Neural crest cell (in vitro differentiated cells): ENCODE measurements at regions not wholly inside any gene's neighbourhood (a gene's known extent, or its start where the extent isn't known, plus 50 kb on each side); places are given as distances from the start of the nearest gene placed in this dataset.
A peak's percentile ranks its signal among the peaks of the same experiment; 100 is the strongest.
"Not testable (repeated sequence)": the region's sequence is repeated elsewhere in the genome, so short reads cannot be mapped to it uniquely, and the experiment has no call there.

Experiments
- DNase-seq: peaks from one replicate; pipeline ENCODE4 v3.0.0; 2021; ENCODE audit warnings: low read depth, mixed read lengths, low spot score
- H3K27ac Mint-ChIP-seq: one replicate; pipeline ENCODE4 v1.8.0; 2021; ENCODE audit warnings: mild to moderate bottlenecking, mixed read lengths; ENCODE audit not compliant: unreplicated experiment
- H3K27me3 Mint-ChIP-seq: 2 replicates; pipeline ENCODE4 v1.8.0; 2021; ENCODE audit warnings: low read depth, mild to moderate bottlenecking, mixed read lengths
- H3K36me3 Mint-ChIP-seq: 2 replicates; pipeline ENCODE4 v1.8.0; 2021; ENCODE audit warnings: low read depth, mild to moderate bottlenecking, mixed read lengths
- H3K4me1 Mint-ChIP-seq: 2 replicates; pipeline ENCODE4 v1.8.0; 2021; ENCODE audit warnings: mixed read lengths
- H3K4me3 Mint-ChIP-seq: one replicate; pipeline ENCODE4 v1.8.0; 2021; ENCODE audit warnings: mild to moderate bottlenecking, mixed read lengths
- H3K9me3 Mint-ChIP-seq: 2 replicates; pipeline ENCODE4 v1.8.0; 2021; ENCODE audit warnings: mixed read lengths
- TF ChIP-seq, protein P1 (sequence below): fragments of 200-600 bp; sonication (generic); conservative IDR thresholded peaks from 2 replicates; pipeline ENCODE4 v1.5.0; 2021; ENCODE audit warnings: antibody characterized with exemption, mild to moderate bottlenecking

DNA sequence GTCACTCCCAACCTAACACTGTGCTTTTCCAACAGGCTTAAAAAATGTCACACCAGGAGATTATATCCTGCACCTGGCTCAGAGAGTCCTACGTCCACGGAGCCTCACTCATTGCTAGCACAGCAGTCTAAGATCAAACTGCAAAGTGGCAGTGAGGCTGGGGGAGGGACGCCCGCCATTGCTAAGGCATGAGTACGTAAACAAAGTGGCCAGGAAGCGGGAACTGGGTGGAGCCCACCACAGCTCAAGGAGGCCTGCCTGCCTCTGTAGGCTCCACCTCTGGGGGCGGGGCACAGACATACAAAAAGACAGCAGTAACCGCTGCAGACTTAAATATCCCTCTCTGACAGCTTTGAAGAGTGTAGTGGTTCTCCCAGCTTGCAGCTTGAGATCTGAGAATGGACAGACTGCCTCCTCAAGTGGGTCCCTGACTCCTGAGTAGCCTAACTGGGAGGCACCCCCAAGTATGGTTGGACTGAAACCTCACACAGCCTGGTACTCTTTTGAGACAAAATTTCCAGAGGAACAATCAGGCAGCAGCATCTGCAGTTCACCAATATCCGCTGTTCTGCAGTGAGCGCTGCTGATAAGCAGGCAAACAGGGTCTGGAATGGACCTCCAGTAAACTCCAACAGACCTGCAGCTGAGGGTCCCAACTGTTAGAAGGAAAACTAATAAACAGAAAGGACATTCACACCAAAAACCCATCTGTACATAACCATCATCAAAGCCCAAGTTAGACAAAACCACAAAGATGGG lies 2986.4 kb upstream of the OR11H1 start:
- H3K36me3 Mint-ChIP-seq, H3K4me1 Mint-ChIP-seq, H3K9me3 Mint-ChIP-seq, H3K4me3 Mint-ChIP-seq, H3K27me3 Mint-ChIP-seq, H3K27ac Mint-ChIP-seq, DNase-seq: not testable (repeated sequence)

DNA sequence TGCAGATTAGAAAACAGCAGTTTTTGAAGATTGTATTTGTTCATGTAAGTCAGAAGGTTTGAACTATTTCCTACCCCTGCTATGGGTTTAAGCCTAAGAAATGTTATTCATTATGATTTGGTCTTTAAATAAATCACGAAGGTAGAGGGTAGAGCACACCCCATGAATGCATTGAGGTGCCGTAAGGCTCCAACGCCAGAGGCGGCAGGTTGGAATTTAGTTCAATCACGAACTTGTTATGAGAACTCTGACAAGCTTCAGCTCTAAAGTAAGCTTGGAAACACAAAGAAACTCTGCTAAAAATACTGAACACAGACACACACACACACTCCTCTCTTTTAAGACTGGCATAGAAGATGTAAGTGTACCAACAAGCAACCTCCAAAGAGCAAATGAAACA lies 2974.6 kb upstream of the OR11H1 start:
- DNase-seq, H3K9me3 Mint-ChIP-seq, H3K4me3 Mint-ChIP-seq, H3K27me3 Mint-ChIP-seq, H3K36me3 Mint-ChIP-seq, H3K27ac Mint-ChIP-seq, H3K4me1 Mint-ChIP-seq: not testable (repeated sequence)

DNA sequence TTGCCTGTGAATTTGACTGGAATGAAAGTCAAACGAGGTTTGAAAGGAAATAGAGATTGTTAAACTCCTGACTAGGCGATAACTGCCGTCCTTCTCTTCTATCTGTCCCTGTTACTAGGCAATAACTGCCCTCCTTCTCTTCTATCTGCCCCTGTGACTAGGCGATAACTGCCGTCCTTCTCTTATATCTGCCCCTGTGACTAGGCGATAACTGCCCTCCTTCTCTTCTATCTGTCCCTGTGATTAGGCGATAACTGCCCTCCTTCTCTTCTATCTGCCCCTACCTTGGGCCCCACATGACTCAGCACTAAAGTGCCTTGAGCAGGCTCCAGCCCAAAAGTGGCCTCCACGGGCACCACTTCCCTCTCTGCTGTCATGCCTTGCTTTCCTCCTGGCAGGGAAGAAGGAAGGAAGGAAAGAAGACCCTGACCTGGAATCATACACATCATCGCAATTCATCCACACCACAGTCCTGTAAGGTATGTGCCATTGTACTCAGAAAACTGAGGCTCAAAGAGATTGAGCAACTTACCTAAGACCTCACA lies 2973.3 kb upstream of the OR11H1 start:
- not testable (repeated sequence) for DNase-seq, H3K4me1 Mint-ChIP-seq, H3K9me3 Mint-ChIP-seq, H3K36me3 Mint-ChIP-seq, H3K27ac Mint-ChIP-seq, H3K4me3 Mint-ChIP-seq, H3K27me3 Mint-ChIP-seq

DNA sequence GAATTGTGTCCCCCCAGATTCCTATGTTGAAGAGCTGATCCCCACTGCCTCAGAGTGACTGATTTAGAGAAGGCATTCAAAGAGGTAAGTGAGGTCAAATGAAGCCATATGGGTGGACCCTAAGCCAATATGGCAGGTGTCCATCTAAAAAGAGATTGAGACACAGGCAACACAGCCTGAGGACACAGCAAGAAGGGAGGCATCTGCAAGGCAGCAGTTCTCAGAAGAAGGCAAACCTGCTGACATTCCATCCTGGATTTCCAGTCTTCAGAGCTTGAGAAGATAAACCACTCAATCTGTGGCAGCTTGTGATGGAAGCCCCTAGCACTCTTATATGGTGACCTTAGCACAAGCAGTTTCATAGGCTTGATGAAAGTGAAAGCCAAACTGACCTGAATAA lies 2956.5 kb upstream of the OR11H1 start:
- not testable (repeated sequence) for DNase-seq, H3K4me1 Mint-ChIP-seq, H3K4me3 Mint-ChIP-seq, H3K27me3 Mint-ChIP-seq, H3K36me3 Mint-ChIP-seq, H3K27ac Mint-ChIP-seq, H3K9me3 Mint-ChIP-seq

DNA sequence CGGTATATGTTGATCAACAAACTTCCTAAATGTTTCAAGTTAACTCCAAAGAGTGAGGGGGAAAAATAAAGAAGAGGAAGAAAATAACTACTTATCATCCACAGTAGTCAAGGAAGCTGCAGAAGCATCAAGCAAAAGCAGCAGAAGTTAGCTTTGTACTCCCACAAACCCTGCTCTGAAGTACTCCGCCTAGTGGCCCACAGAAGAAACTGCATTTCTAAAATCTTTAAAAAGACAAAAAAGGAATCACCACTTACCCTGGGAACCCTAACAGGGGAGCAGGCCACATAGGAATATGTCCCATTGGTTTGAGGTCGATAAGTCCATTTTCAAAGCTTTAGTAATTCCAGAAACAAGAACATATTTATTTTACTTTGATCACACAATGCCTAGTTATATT lies 2948.3 kb upstream of the OR11H1 start:
- TF ChIP-seq, protein P1, sequence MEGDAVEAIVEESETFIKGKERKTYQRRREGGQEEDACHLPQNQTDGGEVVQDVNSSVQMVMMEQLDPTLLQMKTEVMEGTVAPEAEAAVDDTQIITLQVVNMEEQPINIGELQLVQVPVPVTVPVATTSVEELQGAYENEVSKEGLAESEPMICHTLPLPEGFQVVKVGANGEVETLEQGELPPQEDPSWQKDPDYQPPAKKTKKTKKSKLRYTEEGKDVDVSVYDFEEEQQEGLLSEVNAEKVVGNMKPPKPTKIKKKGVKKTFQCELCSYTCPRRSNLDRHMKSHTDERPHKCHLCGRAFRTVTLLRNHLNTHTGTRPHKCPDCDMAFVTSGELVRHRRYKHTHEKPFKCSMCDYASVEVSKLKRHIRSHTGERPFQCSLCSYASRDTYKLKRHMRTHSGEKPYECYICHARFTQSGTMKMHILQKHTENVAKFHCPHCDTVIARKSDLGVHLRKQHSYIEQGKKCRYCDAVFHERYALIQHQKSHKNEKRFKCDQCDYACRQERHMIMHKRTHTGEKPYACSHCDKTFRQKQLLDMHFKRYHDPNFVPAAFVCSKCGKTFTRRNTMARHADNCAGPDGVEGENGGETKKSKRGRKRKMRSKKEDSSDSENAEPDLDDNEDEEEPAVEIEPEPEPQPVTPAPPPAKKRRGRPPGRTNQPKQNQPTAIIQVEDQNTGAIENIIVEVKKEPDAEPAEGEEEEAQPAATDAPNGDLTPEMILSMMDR: peak; percentile 30
- not testable (repeated sequence) for H3K27ac Mint-ChIP-seq, H3K27me3 Mint-ChIP-seq, H3K4me1 Mint-ChIP-seq, H3K9me3 Mint-ChIP-seq, H3K4me3 Mint-ChIP-seq, DNase-seq, H3K36me3 Mint-ChIP-seq

DNA sequence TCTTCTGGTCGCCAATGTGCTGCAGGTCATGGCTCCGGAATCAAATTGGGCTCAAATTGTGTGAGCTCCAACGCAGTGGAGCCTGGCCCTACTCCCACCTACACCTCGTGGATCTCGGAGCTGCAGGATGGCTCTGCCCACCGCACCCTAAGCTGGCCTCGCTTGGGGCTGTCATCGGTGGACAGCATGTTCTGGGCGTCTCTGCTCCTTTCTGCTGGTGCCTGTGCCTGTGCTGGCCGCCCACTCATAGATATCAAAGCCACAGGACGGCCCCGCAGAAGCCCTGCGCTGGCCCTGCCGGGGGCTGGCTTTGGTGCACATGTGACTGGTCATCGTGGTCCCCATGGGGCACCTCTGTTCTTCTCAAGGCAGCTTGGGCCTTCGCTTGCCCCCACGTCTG lies 2943.5 kb upstream of the OR11H1 start:
- not testable (repeated sequence) for H3K27me3 Mint-ChIP-seq, H3K4me1 Mint-ChIP-seq, H3K9me3 Mint-ChIP-seq, H3K36me3 Mint-ChIP-seq, H3K4me3 Mint-ChIP-seq, DNase-seq, H3K27ac Mint-ChIP-seq

DNA sequence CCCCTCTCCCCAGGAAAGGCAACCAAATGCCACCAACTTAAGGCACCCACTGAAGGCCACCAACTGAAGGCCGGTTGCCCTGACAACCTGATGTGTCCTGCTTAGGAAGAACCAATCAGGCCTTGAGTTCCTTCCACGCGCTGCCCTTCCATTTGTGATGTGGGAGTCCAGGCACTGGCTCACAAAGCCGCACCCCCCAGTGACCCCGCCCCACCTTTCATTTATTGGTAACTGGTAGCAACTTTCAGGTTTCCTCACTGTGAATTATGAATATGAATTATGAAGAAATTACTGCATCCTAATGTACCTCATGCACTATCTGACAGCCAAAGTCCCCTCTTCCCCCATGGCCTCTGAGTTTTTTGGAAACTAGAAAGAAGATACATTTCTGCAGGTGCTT lies 2943.1 kb upstream of the OR11H1 start:
- H3K4me3 Mint-ChIP-seq, H3K4me1 Mint-ChIP-seq, DNase-seq, H3K27me3 Mint-ChIP-seq, H3K9me3 Mint-ChIP-seq, H3K36me3 Mint-ChIP-seq, H3K27ac Mint-ChIP-seq: not testable (repeated sequence)

DNA sequence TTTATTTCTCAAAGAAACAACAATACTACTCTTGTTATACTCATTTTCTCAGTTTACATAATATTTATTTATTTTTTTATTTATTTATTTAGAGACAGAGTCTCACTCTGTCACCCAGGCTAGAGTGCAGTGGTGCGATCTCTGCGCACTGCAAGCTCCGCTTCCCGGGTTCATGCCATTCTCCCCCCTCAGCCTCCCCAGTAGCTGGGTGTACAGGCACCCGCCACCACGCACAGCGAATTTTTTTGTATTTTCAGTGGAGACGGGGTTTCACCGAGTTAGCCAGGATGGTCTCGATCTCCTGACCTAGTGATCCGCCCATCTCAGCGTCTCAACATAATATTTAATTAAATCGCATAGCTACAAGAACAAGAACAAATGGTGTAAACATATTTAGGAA lies 2932.3 kb upstream of the OR11H1 start:
- H3K36me3 Mint-ChIP-seq, H3K27me3 Mint-ChIP-seq, DNase-seq, H3K4me1 Mint-ChIP-seq, H3K4me3 Mint-ChIP-seq, H3K27ac Mint-ChIP-seq: not testable (repeated sequence)
- H3K9me3 Mint-ChIP-seq: peaks cover 39% of the 10 kb centered on the region

DNA sequence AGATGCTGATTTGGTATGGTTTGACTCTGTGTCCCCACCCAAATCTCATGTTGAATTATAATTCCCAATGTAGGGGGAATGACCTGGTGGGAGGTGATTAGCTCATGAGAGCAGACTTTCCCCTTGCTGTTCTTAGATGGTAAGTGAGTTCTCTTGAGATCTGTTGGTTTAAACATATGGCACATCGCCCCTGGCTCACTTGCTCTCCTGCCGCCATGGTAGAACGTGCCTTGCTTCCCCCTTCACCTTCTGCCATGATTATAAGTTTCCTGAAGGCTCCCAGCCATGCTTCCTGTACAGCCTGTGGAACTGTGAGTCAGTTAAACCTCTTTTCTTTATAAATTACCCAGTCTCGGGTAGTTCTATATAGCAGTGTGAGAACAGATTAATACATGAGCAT lies 2930.2 kb upstream of the OR11H1 start:
- Mint-ChIP-seq H3K36me3 (peaks cover 11% of the 10 kb centered on the region), H3K9me3 (peaks cover 40% of the 10 kb centered on the region)
- DNase-seq, H3K27ac Mint-ChIP-seq, H3K4me1 Mint-ChIP-seq, H3K27me3 Mint-ChIP-seq, H3K4me3 Mint-ChIP-seq: not testable (repeated sequence)

DNA sequence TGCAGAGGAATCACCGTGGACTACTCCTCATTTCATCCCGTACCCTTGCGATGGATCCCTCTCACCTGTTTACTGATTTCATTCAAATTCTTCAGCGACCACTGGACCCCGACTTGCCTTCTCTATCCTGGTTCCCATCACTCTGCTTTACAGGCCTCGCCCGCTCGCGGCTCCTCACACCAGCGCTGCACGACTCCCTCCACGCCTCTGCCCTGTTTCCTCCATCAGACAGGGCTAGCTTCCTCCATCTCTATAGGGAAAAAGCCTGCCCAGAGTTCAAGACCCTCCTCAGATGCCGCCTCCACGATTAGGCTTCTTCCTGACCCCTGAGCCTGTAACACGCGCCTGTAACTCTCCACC lies 2926.5 kb upstream of the OR11H1 start:
- not testable (repeated sequence) for H3K4me3 Mint-ChIP-seq, H3K27me3 Mint-ChIP-seq, H3K27ac Mint-ChIP-seq, DNase-seq, H3K4me1 Mint-ChIP-seq
- Mint-ChIP-seq H3K36me3 (peaks cover 15% of the 10 kb centered on the region), H3K9me3 (peaks cover 39% of the 10 kb centered on the region)
